Keratinocyte (primary cell): ENCODE measurements at regions not wholly inside any gene's neighbourhood (a gene's known extent, or its start where the extent isn't known, plus 50 kb on each side); places are given as distances from the start of the nearest gene placed in this dataset.

Source experiments
- EZH2 ChIP-seq: IDR thresholded peaks from one replicate; pipeline ENCODE4 v1.6.1; 2012; ENCODE audit warnings: inconsistent platforms, mild to moderate bottlenecking, low read length, moderate library complexity
- TF ChIP-seq, protein P1 (sequence below), 3 experiments: IDR thresholded peaks in 1 of 3; conservative IDR thresholded peaks in 1 of 3; optimal IDR thresholded peaks in 1 of 3; 2 replicates in 2 of 3; 3 replicates in 1 of 3; pipeline versions ENCODE3 to v1.5.1; 2011; ENCODE audit warnings: low read length in 3 of 3, mild to moderate bottlenecking in 3 of 3, moderate library complexity in 2 of 3, control low read depth in 1 of 3, inconsistent platforms in 1 of 3; ENCODE audit not compliant: insufficient read depth in 2 of 3; ENCODE audit errors: extremely low read depth in 1 of 3

DNA sequence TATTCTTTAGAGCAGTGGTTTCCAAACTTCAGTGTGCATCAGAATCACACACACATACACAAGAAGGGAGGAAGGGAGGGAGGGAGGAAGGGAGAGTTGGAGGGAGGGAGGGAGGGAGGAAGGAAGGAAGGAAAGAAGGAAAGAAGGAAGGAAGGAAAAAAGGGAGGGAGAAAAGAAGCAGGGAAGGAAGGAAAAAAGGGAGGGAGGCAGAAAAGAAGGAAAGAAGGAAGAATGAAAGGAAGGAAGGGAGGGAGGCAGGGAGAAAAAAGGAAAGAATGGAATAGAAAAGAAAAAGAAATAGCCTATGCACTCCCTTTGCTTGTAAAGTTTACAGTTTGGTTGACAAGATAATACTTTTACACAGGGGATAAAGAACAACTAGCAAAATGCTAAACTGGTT is 96.3 kb upstream of the BCL11A start:
- TF ChIP-seq, protein P1, sequence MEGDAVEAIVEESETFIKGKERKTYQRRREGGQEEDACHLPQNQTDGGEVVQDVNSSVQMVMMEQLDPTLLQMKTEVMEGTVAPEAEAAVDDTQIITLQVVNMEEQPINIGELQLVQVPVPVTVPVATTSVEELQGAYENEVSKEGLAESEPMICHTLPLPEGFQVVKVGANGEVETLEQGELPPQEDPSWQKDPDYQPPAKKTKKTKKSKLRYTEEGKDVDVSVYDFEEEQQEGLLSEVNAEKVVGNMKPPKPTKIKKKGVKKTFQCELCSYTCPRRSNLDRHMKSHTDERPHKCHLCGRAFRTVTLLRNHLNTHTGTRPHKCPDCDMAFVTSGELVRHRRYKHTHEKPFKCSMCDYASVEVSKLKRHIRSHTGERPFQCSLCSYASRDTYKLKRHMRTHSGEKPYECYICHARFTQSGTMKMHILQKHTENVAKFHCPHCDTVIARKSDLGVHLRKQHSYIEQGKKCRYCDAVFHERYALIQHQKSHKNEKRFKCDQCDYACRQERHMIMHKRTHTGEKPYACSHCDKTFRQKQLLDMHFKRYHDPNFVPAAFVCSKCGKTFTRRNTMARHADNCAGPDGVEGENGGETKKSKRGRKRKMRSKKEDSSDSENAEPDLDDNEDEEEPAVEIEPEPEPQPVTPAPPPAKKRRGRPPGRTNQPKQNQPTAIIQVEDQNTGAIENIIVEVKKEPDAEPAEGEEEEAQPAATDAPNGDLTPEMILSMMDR (optimal IDR thresholded peaks at IDR 0.05 in 1 of 3, IDR thresholded peaks at IDR 0.05 in 1 of 3, conservative IDR thresholded peaks at IDR 0.05 in 1 of 3; ENCODE audit: extremely low read depth in 1 of 3, insufficient read depth in 2 of 3, low read length in 3 of 3), result no peak
- TF ChIP-seq EZH2, result no peak
